GM23338 (cell line): ENCODE measurements at regions not wholly inside any gene's neighbourhood (a gene's known extent, or its start where the extent isn't known, plus 50 kb on each side); places are given as distances from the start of the nearest gene placed in this dataset.

Experiments used
- CREB1 ChIP-seq: fragments of 250-450 bp; sonication (Bioruptor Pico); IDR thresholded peaks from 2 replicates; pipeline ENCODE4 v1.5.0; 2020; ENCODE audit warnings: low read depth, mild to moderate bottlenecking, moderate library complexity
- CTCF ChIP-seq, 2 experiments: fragments of 200-600 bp in 1 of 2; sonication (generic) in 1 of 2; conservative IDR thresholded peaks; 2 replicates each; pipeline versions ENCODE4 v1.5.1 to v1.6.1; 2016 to 2017; ENCODE audit warnings: antibody characterized with exemption in 2 of 2, low read depth in 2 of 2, mild to moderate bottlenecking in 2 of 2, moderate library complexity in 1 of 2
- EZH2 ChIP-seq: fragments of 200-600 bp; sonication (generic); IDR thresholded peaks from one replicate; pipeline ENCODE4 v1.8.0; 2017; ENCODE audit warnings: antibody characterized with exemption, mild to moderate bottlenecking, low read depth; ENCODE audit not compliant: unreplicated experiment
- EZH2phosphoT487 ChIP-seq: fragments of 200-600 bp; sonication (generic); IDR thresholded peaks from one replicate; pipeline ENCODE4 v1.8.1; 2018; ENCODE audit warnings: antibody characterized with exemption; ENCODE audit not compliant: unreplicated experiment
- JUNB ChIP-seq: IDR thresholded peaks from one replicate; pipeline ENCODE4 v1.6.1; 2016; ENCODE audit warnings: antibody characterized with exemption; ENCODE audit not compliant: unreplicated experiment
- POLR2AphosphoS5 ChIP-seq: IDR thresholded peaks from 2 replicates; pipeline ENCODE4 v1.6.1; 2016; ENCODE audit warnings: antibody characterized with exemption, low read depth
- REST ChIP-seq: IDR thresholded peaks from one replicate; pipeline ENCODE4 v1.6.1; 2018; ENCODE audit warnings: antibody characterized with exemption; ENCODE audit not compliant: unreplicated experiment

- TF ChIP-seq CTCF (conservative IDR thresholded peaks at IDR 0.05; ENCODE audit: low read depth in 2 of 2) (no peak), EZH2 (no peak), JUNB (no peak), CREB1 (CRISPR knock-in tag) (no peak), POLR2AphosphoS5 (no peak), REST (no peak), EZH2phosphoT487 (no peak)
Observed at GRCh38 chr4:72627723-72628122, 58.7 kb upstream of the ADAMTS3 start.
